A673 (cell line): ENCODE measurements at regions not wholly inside any gene's neighbourhood (a gene's known extent, or its start where the extent isn't known, plus 50 kb on each side); places are given as distances from the start of the nearest gene placed in this dataset.

Source experiments
- CTCF ChIP-seq: fragments of 300-800, 200-600 bp; sonication (generic); conservative IDR thresholded peaks from 2 replicates; pipeline ENCODE4 v1.5.1; 2017; ENCODE audit warnings: low read depth, mild to moderate bottlenecking, antibody characterized with exemption, low read length, moderate library complexity, mixed read lengths
- EZH2 ChIP-seq: fragments of 200-600 bp; sonication (generic); IDR thresholded peaks from 2 replicates; pipeline ENCODE4 v1.6.1; 2017; ENCODE audit warnings: borderline replicate concordance, low read depth, mild to moderate bottlenecking, mixed read lengths, antibody characterized with exemption, low read length; ENCODE audit not compliant: poor library complexity, severe bottlenecking

- TF ChIP-seq CTCF (no peak), EZH2 (no peak)
These were observed 65.2 kb upstream of the LINGO1 start for GRCh38 chr15:77697893-77698292.
